DND-41 (cell line): ENCODE measurements at regions not wholly inside any gene's neighbourhood (a gene's known extent, or its start where the extent isn't known, plus 50 kb on each side); places are given as distances from the start of the nearest gene placed in this dataset.

Experiments
- ATAC-seq: fragments of 200-7000 bp; cut with Tn5 transposase; 3 replicates; pipeline ENCODE4 v1.9.1; 2021; ENCODE audit warnings: low read depth; ENCODE audit not compliant: insufficient read depth
- DNase-seq: peaks from one replicate; pipeline ENCODE4 v3.0.0-alpha.2; 2020
- H2AFZ ChIP-seq: 2 replicates; pipeline ENCODE4 v1.6.0; 2012; ENCODE audit warnings: low read depth, low read length
- H3K27ac ChIP-seq: 2 replicates; pipeline ENCODE4 v1.5.1; 2012; ENCODE audit warnings: low read length, inconsistent platforms
- H3K27me3 ChIP-seq: fragments of 200-600 bp; sonication (generic); 2 replicates; pipeline ENCODE4 v1.6.0; 2012; ENCODE audit warnings: low read length, mild to moderate bottlenecking, inconsistent platforms; ENCODE audit not compliant: insufficient read depth, poor library complexity
- H3K36me3 ChIP-seq: 2 replicates; pipeline ENCODE4 v1.5.1; 2012; ENCODE audit warnings: low read length, inconsistent platforms; ENCODE audit not compliant: insufficient read depth
- H3K4me1 ChIP-seq: 2 replicates; pipeline ENCODE4 v1.5.1; 2012; ENCODE audit warnings: mild to moderate bottlenecking, low read length; ENCODE audit not compliant: insufficient read depth
- H3K4me2 ChIP-seq: 2 replicates; pipeline ENCODE4 v1.6.0; 2012; ENCODE audit warnings: mild to moderate bottlenecking, moderate library complexity, low read length, inconsistent platforms; ENCODE audit not compliant: insufficient read depth
- H3K4me3 ChIP-seq, 2 experiments: fragments of 200-600 bp in 1 of 2; shearing (Covaris generic) in 1 of 2; 2 replicates each; pipeline ENCODE4 v1.5.1; 2012 to 2016; ENCODE audit warnings: inconsistent platforms in 2 of 2, low read length in 2 of 2, mild to moderate bottlenecking in 2 of 2, low read depth in 1 of 2, moderate library complexity in 1 of 2
- H3K79me2 ChIP-seq: 2 replicates; pipeline ENCODE4 v1.6.0; 2012; ENCODE audit warnings: low read length, inconsistent platforms; ENCODE audit not compliant: insufficient read depth
- H3K9ac ChIP-seq: 2 replicates; pipeline ENCODE4 v1.6.0; 2012; ENCODE audit warnings: low read depth, mild to moderate bottlenecking, inconsistent platforms, low read length, moderate library complexity
- H3K9me3 ChIP-seq: 2 replicates; pipeline ENCODE4 v1.5.1; 2012; ENCODE audit warnings: low read length, moderate library complexity, mild to moderate bottlenecking, inconsistent platforms; ENCODE audit not compliant: insufficient read depth, severe bottlenecking
- H4K20me1 ChIP-seq: 2 replicates; pipeline ENCODE4 v1.6.0; 2012; ENCODE audit warnings: low read length; ENCODE audit not compliant: insufficient read depth
- EZH2 ChIP-seq: IDR thresholded peaks from 3 replicates; pipeline ENCODE4 v1.6.1; 2012; ENCODE audit warnings: borderline replicate concordance, low read depth, mild to moderate bottlenecking, moderate library complexity, low read length, inconsistent platforms; ENCODE audit not compliant: severe bottlenecking
- TF ChIP-seq, protein P1 (sequence below): IDR thresholded peaks from 2 replicates; pipeline ENCODE4 v1.5.1; 2012; ENCODE audit warnings: borderline replicate concordance, low read length, moderate library complexity, mild to moderate bottlenecking; ENCODE audit not compliant: poor library complexity, severe bottlenecking; ENCODE audit errors: extremely low read depth

DNA sequence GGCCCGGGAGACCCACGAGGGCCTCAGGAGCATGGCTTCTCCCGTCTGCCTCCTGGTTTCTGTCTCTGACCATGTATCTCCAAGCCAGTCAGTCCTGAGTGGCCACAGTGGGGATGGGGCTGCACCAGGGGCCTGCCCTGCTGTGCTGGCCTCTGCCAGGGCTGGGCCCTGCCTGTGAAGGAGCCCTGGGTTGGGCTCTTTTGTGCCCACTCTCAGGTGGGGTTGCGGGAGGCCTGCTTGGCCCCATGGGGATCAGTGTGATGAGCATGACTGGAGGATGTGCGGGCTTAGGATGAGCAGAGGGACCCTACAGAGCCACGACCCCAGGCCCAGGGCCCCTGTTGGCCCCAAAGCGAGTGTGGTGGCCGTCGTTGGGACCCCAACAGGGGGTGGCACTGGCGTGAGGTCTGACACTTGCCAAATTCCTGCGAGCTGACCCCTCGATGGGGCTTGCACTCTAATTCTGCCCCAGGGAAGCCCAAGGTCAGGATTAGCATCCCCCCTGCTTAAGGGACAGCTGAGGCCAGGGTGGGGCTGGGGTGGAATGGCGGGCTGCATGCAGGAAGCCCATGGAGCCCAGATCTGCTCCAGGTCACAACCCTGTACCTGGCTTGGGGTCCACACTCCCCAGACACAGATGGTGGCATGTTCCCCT, 90.0 kb upstream of the BHLHE23 start:
- H3K27ac ChIP-seq: no peak overlapping the region
- H4K20me1 ChIP-seq: peaks cover 21% of the 10 kb centered on the region
- ATAC-seq: no peak
- no peaks in the 10 kb centered on the region for H3K36me3 ChIP-seq
- TF ChIP-seq, protein P1, sequence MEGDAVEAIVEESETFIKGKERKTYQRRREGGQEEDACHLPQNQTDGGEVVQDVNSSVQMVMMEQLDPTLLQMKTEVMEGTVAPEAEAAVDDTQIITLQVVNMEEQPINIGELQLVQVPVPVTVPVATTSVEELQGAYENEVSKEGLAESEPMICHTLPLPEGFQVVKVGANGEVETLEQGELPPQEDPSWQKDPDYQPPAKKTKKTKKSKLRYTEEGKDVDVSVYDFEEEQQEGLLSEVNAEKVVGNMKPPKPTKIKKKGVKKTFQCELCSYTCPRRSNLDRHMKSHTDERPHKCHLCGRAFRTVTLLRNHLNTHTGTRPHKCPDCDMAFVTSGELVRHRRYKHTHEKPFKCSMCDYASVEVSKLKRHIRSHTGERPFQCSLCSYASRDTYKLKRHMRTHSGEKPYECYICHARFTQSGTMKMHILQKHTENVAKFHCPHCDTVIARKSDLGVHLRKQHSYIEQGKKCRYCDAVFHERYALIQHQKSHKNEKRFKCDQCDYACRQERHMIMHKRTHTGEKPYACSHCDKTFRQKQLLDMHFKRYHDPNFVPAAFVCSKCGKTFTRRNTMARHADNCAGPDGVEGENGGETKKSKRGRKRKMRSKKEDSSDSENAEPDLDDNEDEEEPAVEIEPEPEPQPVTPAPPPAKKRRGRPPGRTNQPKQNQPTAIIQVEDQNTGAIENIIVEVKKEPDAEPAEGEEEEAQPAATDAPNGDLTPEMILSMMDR: no peak
- no peak for TF ChIP-seq EZH2
- H3K4me1 ChIP-seq: peaks cover 3% of the 10 kb centered on the region
- H3K79me2 ChIP-seq: no peaks in the 10 kb centered on the region
- DNase-seq: no peak
- H3K9me3 ChIP-seq: no peaks in the 10 kb centered on the region
- no peak overlapping the region for H3K4me3 ChIP-seq
- no peaks in the 10 kb centered on the region for H3K27me3 ChIP-seq
- H3K4me2 ChIP-seq: no peak overlapping the region
- no peak overlapping the region for H2AFZ ChIP-seq
- no peak overlapping the region for H3K9ac ChIP-seq

DNA sequence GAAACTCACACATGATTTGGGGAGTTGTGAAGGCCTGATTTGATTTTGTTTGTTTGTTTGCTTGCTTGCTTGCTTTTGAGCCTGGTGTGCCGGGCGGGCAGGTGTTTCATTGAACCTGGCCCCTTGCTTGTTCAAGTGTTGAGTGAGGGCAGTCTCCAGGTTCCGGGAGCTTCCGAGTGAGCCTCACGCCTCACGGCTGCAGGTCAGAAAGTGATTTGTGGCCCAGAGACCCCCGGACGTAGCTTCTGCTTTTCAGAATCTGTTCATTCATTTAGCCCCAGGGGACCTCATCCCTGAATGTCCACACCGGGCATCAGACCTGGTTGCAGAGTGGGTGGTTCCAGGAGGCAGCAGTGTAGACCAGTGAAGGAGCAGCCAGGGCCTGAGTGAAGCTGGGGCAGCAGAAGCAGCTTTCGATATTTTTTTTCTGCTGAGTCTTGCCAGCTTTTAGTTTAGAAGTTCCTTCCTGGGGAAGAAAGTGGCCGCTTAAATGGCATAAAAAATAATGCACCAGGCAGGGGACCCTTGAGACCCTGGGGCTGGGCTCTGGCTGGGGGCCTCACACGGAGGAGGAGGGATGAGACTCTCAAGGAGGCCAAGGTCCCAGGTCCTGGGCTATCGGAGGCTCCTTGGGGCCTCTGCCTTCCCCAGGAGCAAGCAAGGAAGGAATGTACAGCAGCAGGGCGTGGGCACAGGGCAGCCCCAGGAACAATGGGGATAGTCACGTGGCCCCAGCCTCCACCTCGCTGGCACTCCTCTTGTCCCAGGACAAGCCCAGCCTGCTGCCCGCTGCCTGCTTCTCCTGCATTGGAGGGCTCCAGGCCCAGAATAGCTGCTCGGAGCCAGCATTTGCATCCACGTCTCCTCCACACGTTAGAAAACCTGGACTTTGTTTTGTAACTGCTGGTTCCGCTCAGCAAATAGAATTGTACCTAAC, 89.2 kb upstream of the BHLHE23 start:
- TF ChIP-seq, protein P1: no peak
- no peak for TF ChIP-seq EZH2
- no peaks in the 10 kb centered on the region for H3K79me2 ChIP-seq
- no peak overlapping the region for H3K9ac ChIP-seq
- H2AFZ ChIP-seq: no peak overlapping the region
- H3K27ac ChIP-seq: no peak overlapping the region
- H3K4me1 ChIP-seq: no peaks in the 10 kb centered on the region
- peaks cover 24% of the 10 kb centered on the region for H4K20me1 ChIP-seq
- ATAC-seq (no peak), DNase-seq (no peak)
- no peaks in the 10 kb centered on the region for H3K27me3 ChIP-seq
- H3K9me3 ChIP-seq: no peaks in the 10 kb centered on the region
- no peak overlapping the region for H3K4me2 ChIP-seq
- no peak overlapping the region for H3K4me3 ChIP-seq
- H3K36me3 ChIP-seq: no peaks in the 10 kb centered on the region

DNA sequence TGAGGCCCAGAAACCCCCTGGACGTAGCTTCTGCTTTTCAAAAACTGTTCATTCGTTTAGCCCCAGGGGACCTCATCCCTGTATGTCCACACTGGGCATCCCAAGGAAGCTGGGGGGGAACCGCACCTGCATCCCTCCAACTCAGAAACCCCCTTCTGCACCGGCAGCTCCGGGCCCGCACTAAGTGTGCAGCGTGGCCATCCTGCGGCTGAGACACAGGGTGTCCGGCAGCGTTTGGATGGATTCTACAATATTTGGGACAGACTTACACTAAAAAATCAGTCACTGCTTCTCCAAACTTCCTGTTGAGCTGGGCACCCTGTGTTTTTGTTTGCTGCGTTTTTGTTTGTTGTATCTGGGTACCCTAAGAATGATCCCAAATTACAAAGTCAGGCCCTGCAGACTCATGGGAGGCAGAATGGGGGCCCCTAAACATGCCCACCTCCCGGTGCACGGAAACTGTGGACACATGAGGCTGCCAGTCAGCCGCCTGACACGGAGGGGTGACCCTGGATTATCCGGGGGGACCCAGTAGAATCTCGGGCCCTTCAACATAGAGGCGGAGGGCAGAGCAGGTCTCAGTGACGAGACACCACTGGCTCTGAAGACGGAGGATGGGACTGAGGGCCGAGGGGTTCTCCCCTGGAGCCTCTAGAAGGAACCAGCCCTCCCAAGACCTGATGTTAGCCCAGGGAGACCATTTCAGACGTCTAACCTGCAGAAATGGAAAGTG, 88.2 kb upstream of the BHLHE23 start:
- peaks cover 28% of the 10 kb centered on the region for H4K20me1 ChIP-seq
- no peaks in the 10 kb centered on the region for H3K79me2 ChIP-seq
- no peak overlapping the region for H3K4me2 ChIP-seq
- DNase-seq (no peak), ATAC-seq (no peak)
- H3K27ac ChIP-seq: no peak overlapping the region
- no peaks in the 10 kb centered on the region for H3K36me3 ChIP-seq
- H3K9me3 ChIP-seq: no peaks in the 10 kb centered on the region
- H3K4me1 ChIP-seq: no peaks in the 10 kb centered on the region
- no peak for TF ChIP-seq EZH2
- TF ChIP-seq, protein P1: no peak
- no peak overlapping the region for H3K4me3 ChIP-seq
- no peak overlapping the region for H3K9ac ChIP-seq
- H3K27me3 ChIP-seq: no peaks in the 10 kb centered on the region
- H2AFZ ChIP-seq: no peak overlapping the region
